ENCODE measurements at regions not wholly inside any gene's neighbourhood (a gene's known extent, or its start where the extent isn't known, plus 50 kb on each side); places are given as distances from the start of the nearest gene placed in this dataset.

- in situ Hi-C loops (cut with HindIII; ENCODE audit: low sequenced_read_pairs): no loop called here
Measured at GRCh38 chr13:62092949-62093348, 677.3 kb upstream of the PCDH20 start.

- in situ Hi-C loops (cut with HindIII; ENCODE audit: low sequenced_read_pairs): no loop called here
Measured at GRCh38 chr13:62092536-62092935, 676.9 kb upstream of the PCDH20 start.

- in situ Hi-C loops (cut with HindIII; ENCODE audit: low sequenced_read_pairs): no loop called here
Measured at GRCh38 chr13:62088165-62088564, 672.5 kb upstream of the PCDH20 start.

- in situ Hi-C loops (cut with HindIII; ENCODE audit: low sequenced_read_pairs): no loop called here
Measured at GRCh38 chr13:62087124-62087523, 671.5 kb upstream of the PCDH20 start.

- in situ Hi-C loops (cut with HindIII; ENCODE audit: low sequenced_read_pairs): no loop called here
Measured at GRCh38 chr13:62085337-62086229, 669.9 kb upstream of the PCDH20 start.

GRCh38 chr13:62084728-62085127, 669.1 kb upstream of the PCDH20 start:
- in situ Hi-C loops (cut with HindIII; ENCODE audit: low sequenced_read_pairs): no loop called here

- in situ Hi-C loops (cut with HindIII; ENCODE audit: low sequenced_read_pairs): no loop called here
Measured at GRCh38 chr13:62067821-62068220, 652.2 kb upstream of the PCDH20 start.

GRCh38 chr13:62065016-62065415, 649.4 kb upstream of the PCDH20 start:
- in situ Hi-C loops (cut with HindIII; ENCODE audit: low sequenced_read_pairs): no loop called here

- in situ Hi-C loops (cut with HindIII; ENCODE audit: low sequenced_read_pairs): no loop called here
Measured at GRCh38 chr13:62061751-62062150, 646.1 kb upstream of the PCDH20 start.

GRCh38 chr13:62060570-62060969, 644.9 kb upstream of the PCDH20 start:
- in situ Hi-C loops (cut with HindIII; ENCODE audit: low sequenced_read_pairs): no loop called here

GRCh38 chr13:62057286-62057685, 641.6 kb upstream of the PCDH20 start:
- in situ Hi-C loops (cut with HindIII; ENCODE audit: low sequenced_read_pairs): no loop called here

- in situ Hi-C loops (cut with HindIII; ENCODE audit: low sequenced_read_pairs): no loop called here
Measured at GRCh38 chr13:62049992-62050391, 634.3 kb upstream of the PCDH20 start.

- in situ Hi-C loops (cut with HindIII; ENCODE audit: low sequenced_read_pairs): no loop called here
Measured at GRCh38 chr13:62046512-62046911, 630.9 kb upstream of the PCDH20 start.

GRCh38 chr13:62043600-62043999, 628.0 kb upstream of the PCDH20 start:
- in situ Hi-C loops (cut with HindIII; ENCODE audit: low sequenced_read_pairs): no loop called here

- in situ Hi-C loops (cut with HindIII; ENCODE audit: low sequenced_read_pairs): no loop called here
Measured at GRCh38 chr13:62040806-62041205, 625.2 kb upstream of the PCDH20 start.

- in situ Hi-C loops (cut with HindIII; ENCODE audit: low sequenced_read_pairs): no loop called here
Measured at GRCh38 chr13:62040078-62040477, 624.4 kb upstream of the PCDH20 start.

- in situ Hi-C loops (cut with HindIII; ENCODE audit: low sequenced_read_pairs): no loop called here
Measured at GRCh38 chr13:62038214-62038613, 622.6 kb upstream of the PCDH20 start.

- in situ Hi-C loops (cut with HindIII; ENCODE audit: low sequenced_read_pairs): no loop called here
Measured at GRCh38 chr13:62035981-62036380, 620.3 kb upstream of the PCDH20 start.

GRCh38 chr13:62033934-62034333, 618.3 kb upstream of the PCDH20 start:
- in situ Hi-C loops (cut with HindIII; ENCODE audit: low sequenced_read_pairs): no loop called here

GRCh38 chr13:62022369-62022768, 606.7 kb upstream of the PCDH20 start:
- in situ Hi-C loops (cut with HindIII; ENCODE audit: low sequenced_read_pairs): no loop called here

- in situ Hi-C loops (cut with HindIII; ENCODE audit: low sequenced_read_pairs): no loop called here
Measured at GRCh38 chr13:62019858-62020257, 604.2 kb upstream of the PCDH20 start.

- in situ Hi-C loops (cut with HindIII; ENCODE audit: low sequenced_read_pairs): no loop called here
Measured at GRCh38 chr13:62014299-62014698, 598.6 kb upstream of the PCDH20 start.

GRCh38 chr13:62003452-62003851, 587.8 kb upstream of the PCDH20 start:
- in situ Hi-C loops (cut with HindIII; ENCODE audit: low sequenced_read_pairs): no loop called here

Data from endothelial cell of hepatic sinusoid (primary cell).